DOHH2 (cell line): ENCODE measurements at regions not wholly inside any gene's neighbourhood (a gene's known extent, or its start where the extent isn't known, plus 50 kb on each side); places are given as distances from the start of the nearest gene placed in this dataset.

Source experiments
- CTCF ChIP-seq: fragments of 200-600 bp; sonication (generic); IDR thresholded peaks from one replicate; pipeline ENCODE4 v1.5.1; 2014; ENCODE audit warnings: antibody characterized with exemption, mild to moderate bottlenecking, low read depth, low read length; ENCODE audit not compliant: poor library complexity, severe bottlenecking
- EZH2phosphoT487 ChIP-seq: fragments of 200-600 bp; sonication (generic); IDR thresholded peaks from 2 replicates; pipeline ENCODE4 v1.6.1; 2017; ENCODE audit warnings: borderline replicate concordance, mild to moderate bottlenecking, antibody characterized with exemption, low read length, moderate library complexity, mixed read lengths

GRCh38 chr21:15164273-15164672, 99.5 kb upstream of the NRIP1 start:
- TF ChIP-seq CTCF (no peak), EZH2phosphoT487 (no peak)
